Transverse colon (tissue), 4 donors: ENCODE measurements at regions not wholly inside any gene's neighbourhood (a gene's known extent, or its start where the extent isn't known, plus 50 kb on each side); places are given as distances from the start of the nearest gene placed in this dataset.

Source experiments
- DNase-seq: peaks from one replicate; pipeline ENCODE4 v3.0.0-alpha.2; 2019
- H3K27ac ChIP-seq, 4 donors: fragments of 200-600 bp; sonication (generic); 2 replicates each; pipeline ENCODE4 v1.5.1; 2016 to 2018; ENCODE audit warnings: inconsistent platforms in 4 of 4
- H3K27me3 ChIP-seq: fragments of 200-600 bp; sonication (generic); 2 replicates; pipeline ENCODE4 v1.5.1; 2017; ENCODE audit warnings: inconsistent platforms
- H3K36me3 ChIP-seq, 4 donors: fragments of 200-600 bp; sonication (generic); 2 replicates each; pipeline ENCODE4 v1.5.1; 2017 to 2019; ENCODE audit warnings: inconsistent platforms in 4 of 4
- H3K4me1 ChIP-seq, 4 donors: fragments of 200-600 bp; sonication (generic); 2 replicates each; pipeline ENCODE4 v1.5.1; 2017 to 2020; ENCODE audit warnings: inconsistent platforms in 4 of 4
- H3K4me3 ChIP-seq, 4 donors: fragments of 200-600 bp; sonication (generic); 1 replicate in 1 of 4; 2 replicates in 3 of 4; pipeline versions ENCODE4 v1.5.1 to v1.6.1; 2017 to 2019; ENCODE audit warnings: inconsistent platforms in 4 of 4
- H3K9me3 ChIP-seq, 2 donors: fragments of 200-600 bp; sonication (generic); 2 replicates each; pipeline ENCODE4 v1.5.1; 2017 to 2019; ENCODE audit warnings: inconsistent platforms in 2 of 2
- CTCF ChIP-seq, 5 experiments: fragments of 200-600 bp in 3 of 5; fragments of 450-650 bp in 2 of 5; sonication (generic) in 3 of 5; IDR thresholded peaks; 1 replicate in 2 of 5; 2 replicates in 3 of 5; pipeline ENCODE4 v1.5.1; 2016 to 2017; ENCODE audit warnings: antibody characterized with exemption in 5 of 5, inconsistent platforms in 3 of 5, mild to moderate bottlenecking in 2 of 5, moderate library complexity in 1 of 5
- EP300 ChIP-seq: sonication (generic); formaldehyde crosslinking; IDR thresholded peaks from one replicate; pipeline ENCODE4 v1.6.1; 2017; ENCODE audit warnings: antibody characterized with exemption, low read depth
- POLR2A ChIP-seq: fragments of 450-650 bp; IDR thresholded peaks from one replicate; pipeline ENCODE4 v1.6.1; 2016; ENCODE audit warnings: antibody characterized with exemption, mild to moderate bottlenecking, moderate library complexity
- POLR2AphosphoS5 ChIP-seq, 3 donors: sonication (generic); formaldehyde crosslinking; IDR thresholded peaks; one replicate each; pipeline ENCODE4 v1.6.1; 2016; ENCODE audit warnings: antibody characterized with exemption in 3 of 3
- WGBS, 2 donors: methylation state at CpG; one replicate each; pipeline ENCODE4 v1.1.5; 2018; ENCODE audit warnings: low coverage in 1 of 2; 5-methylcytosine and 5-hydroxymethylcytosine counted together
- in situ Hi-C, 4 donors: fragments of 200-750 bp; cut with MboI; loops; one replicate each; pipeline versions ENCODE4 v1.15.0 to v1.15.1; 2017; ENCODE audit warnings: low sequenced_read_pairs in 3 of 4, low pct_ligation_motif_present in 1 of 4, low pct_unique_long_range_greater_than_20kb in 1 of 4
- intact Hi-C: fragments of 100-400 bp; cut with DNase I; formaldehyde crosslinking; loops from one replicate; pipeline ENCODE4 v1.15.1; 2023; ENCODE audit warnings: low total_unique reads

GRCh38 chr1:187985145-187985896, 1156.6 kb downstream of the PLA2G4A start:
- Histone ChIP-seq H3K27me3 (no peaks in the 10 kb centered on the region), H3K27ac (no peak overlapping the region), H3K36me3 (no peaks in the 10 kb centered on the region), H3K4me3 (no peak overlapping the region), H3K4me1 (no peaks in the 10 kb centered on the region), H3K9me3 (no peaks in the 10 kb centered on the region)
- 66 to 72% methylated on average over 4 of the region's 4 CpGs for WGBS, 2 donors
- DNase-seq: no peak
- intact Hi-C loops (no loop called here), in situ Hi-C loops (no loop called here)
- TF ChIP-seq POLR2AphosphoS5 (IDR thresholded peaks at IDR 0.05) (no peak), POLR2A (no peak), CTCF (IDR thresholded peaks at IDR 0.05) (no peak), EP300 (no peak)

GRCh38 chr1:187985897-187986654, 1157.3 kb downstream of the PLA2G4A start:
- WGBS, 2 donors: 47 to 76% methylated on average over 2 to 3 of the region's 3 CpGs

DNA sequence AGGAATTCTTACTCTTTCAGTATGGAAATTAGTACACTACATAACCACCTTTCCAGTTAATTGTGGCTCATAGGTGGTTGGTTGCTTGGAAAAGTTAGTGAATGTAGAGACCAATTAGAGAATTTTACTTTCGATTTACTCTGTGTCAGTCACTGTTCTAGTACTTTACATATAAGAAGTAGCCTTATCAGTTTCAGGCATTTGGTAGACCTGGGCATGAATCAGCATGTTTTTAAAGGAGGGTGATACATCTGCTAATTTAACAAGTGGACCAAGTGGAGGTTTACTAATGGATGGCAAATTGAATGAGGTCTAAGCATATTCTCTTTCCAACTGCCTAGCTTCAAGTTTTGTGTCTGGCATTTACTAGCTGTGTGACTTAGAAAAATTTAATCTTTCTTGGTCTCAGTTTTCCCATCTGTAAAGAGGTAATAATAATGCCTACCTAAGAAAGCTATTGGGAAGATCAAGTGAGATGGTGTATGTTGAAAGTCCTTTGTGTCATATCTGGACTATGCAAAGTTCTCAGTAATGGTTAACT, 1158.6 kb downstream of the PLA2G4A start:
- H3K9me3 ChIP-seq: no peaks in the 10 kb centered on the region
- H3K27ac ChIP-seq: no peak overlapping the region
- WGBS, 2 donors: 74 to 90% methylated on average over 1 of the region's 1 CpG
- in situ Hi-C loops: no loop called here
- intact Hi-C loops: no loop called here
- H3K27me3 ChIP-seq: no peaks in the 10 kb centered on the region
- H3K4me3 ChIP-seq: no peak overlapping the region
- H3K36me3 ChIP-seq: no peaks in the 10 kb centered on the region
- DNase-seq: no peak
- TF ChIP-seq POLR2AphosphoS5 (IDR thresholded peaks at IDR 0.05) (no peak), POLR2A (no peak), CTCF (IDR thresholded peaks at IDR 0.05) (no peak), EP300 (no peak)
- no peaks in the 10 kb centered on the region for H3K4me1 ChIP-seq

More at GRCh38 chr1:187985897-187986654, 1157.3 kb downstream of the PLA2G4A start:
- no peaks in the 10 kb centered on the region for H3K4me1 ChIP-seq
- no peak overlapping the region for H3K4me3 ChIP-seq
- TF ChIP-seq CTCF (IDR thresholded peaks at IDR 0.05) (no peak), POLR2A (no peak), EP300 (no peak), POLR2AphosphoS5 (IDR thresholded peaks at IDR 0.05) (no peak)
- H3K9me3 ChIP-seq: no peaks in the 10 kb centered on the region
- no peaks in the 10 kb centered on the region for H3K36me3 ChIP-seq
- in situ Hi-C loops (no loop called here), intact Hi-C loops (no loop called here)
- no peak overlapping the region for H3K27ac ChIP-seq
- DNase-seq: no peak
- H3K27me3 ChIP-seq: no peaks in the 10 kb centered on the region

- Histone ChIP-seq H3K9me3 (no peaks in the 10 kb centered on the region), H3K27me3 (no peaks in the 10 kb centered on the region), H3K4me1 (no peaks in the 10 kb centered on the region), H3K27ac (no peak overlapping the region), H3K4me3 (no peak overlapping the region), H3K36me3 (no peaks in the 10 kb centered on the region)
- TF ChIP-seq POLR2A (no peak), CTCF (IDR thresholded peaks at IDR 0.05) (no peak)
- intact Hi-C loops (no loop called here), in situ Hi-C loops (no loop called here)
- no peak for DNase-seq
Measured at GRCh38 chr1:187991944-187992343, 1163.2 kb downstream of the PLA2G4A start.
